ENCODE measurements at regions not wholly inside any gene's neighbourhood (a gene's known extent, or its start where the extent isn't known, plus 50 kb on each side); places are given as distances from the start of the nearest gene placed in this dataset.

GRCh38 chr20:4071178-4071693, 55.9 kb upstream of the RNF24 start:
- TF ChIP-seq, protein P1, sequence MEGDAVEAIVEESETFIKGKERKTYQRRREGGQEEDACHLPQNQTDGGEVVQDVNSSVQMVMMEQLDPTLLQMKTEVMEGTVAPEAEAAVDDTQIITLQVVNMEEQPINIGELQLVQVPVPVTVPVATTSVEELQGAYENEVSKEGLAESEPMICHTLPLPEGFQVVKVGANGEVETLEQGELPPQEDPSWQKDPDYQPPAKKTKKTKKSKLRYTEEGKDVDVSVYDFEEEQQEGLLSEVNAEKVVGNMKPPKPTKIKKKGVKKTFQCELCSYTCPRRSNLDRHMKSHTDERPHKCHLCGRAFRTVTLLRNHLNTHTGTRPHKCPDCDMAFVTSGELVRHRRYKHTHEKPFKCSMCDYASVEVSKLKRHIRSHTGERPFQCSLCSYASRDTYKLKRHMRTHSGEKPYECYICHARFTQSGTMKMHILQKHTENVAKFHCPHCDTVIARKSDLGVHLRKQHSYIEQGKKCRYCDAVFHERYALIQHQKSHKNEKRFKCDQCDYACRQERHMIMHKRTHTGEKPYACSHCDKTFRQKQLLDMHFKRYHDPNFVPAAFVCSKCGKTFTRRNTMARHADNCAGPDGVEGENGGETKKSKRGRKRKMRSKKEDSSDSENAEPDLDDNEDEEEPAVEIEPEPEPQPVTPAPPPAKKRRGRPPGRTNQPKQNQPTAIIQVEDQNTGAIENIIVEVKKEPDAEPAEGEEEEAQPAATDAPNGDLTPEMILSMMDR (IDR thresholded peaks at IDR 0.05) = no peak
- no peak for TF ChIP-seq POLR2A (IDR thresholded peaks at IDR 0.05)
- Histone ChIP-seq H3K36me3 (replicated peaks in 1 of 2; ENCODE audit: insufficient read depth in 1 of 2, low read depth in 2 of 2) (no peaks in the 10 kb centered on the region), H3K27me3 (no peaks in the 10 kb centered on the region), H3K4me1 (peaks cover 3% of the 10 kb centered on the region), H3K27ac (no peak overlapping the region), H3K4me3 (no peak overlapping the region), H3K9me3 (no peaks in the 10 kb centered on the region)
- WGBS, 2 donors = 69 to 74% methylated on average over 5 of the region's 5 CpGs
- intact Hi-C loops (cut with DNase I) = loop anchor here (10.0 kb wide), 1 partner anchor 396 kb away; no protein-coding TSS in a partner anchor
- ATAC-seq = no peak
- no peak for DNase-seq

DNA sequence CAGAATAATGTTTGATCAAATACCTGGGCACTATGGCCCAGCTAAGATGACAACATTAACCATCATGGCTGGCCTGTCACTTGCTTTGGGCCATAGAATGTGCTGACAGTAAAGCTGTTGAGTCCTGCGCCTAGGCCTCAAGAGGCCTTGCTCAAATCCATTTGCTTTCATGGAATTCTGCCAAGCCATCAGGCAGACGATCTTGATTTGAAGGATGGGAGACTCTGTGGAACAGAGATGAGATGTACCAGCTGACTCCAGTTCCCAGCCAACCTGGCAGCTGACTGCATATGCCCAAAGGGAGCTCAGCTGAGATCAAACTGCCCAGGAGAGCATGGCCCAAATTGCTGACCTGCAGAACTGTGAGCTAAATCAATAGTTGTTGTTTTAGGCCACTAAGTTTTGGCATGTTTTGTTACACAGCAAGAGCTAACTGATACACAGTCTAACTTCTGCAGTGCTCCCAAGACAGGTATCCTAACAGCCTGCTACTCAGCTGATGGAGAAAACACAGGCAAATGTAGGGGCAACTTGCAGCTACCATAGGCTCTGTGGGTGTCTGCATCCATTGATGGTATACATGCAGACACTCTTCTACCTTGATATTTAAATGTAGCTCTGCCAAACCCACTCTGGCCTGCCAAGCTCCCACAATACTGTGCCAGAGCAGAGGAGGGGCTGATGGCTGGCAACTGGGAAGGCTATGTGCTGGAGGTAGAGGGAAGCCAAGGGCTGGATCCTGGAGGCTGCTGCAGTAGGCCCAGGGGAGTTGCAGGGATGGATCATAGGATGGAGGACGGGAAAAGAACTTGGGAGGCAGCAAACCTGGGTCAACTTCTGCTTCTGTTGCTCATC, 55.2 kb upstream of the RNF24 start:
- H3K27me3 ChIP-seq = no peaks in the 10 kb centered on the region
- H3K4me3 ChIP-seq = no peak overlapping the region
- H3K4me1 ChIP-seq = no peaks in the 10 kb centered on the region
- no peak for TF ChIP-seq POLR2A (IDR thresholded peaks at IDR 0.05)
- TF ChIP-seq, protein P1 (IDR thresholded peaks at IDR 0.05) = no peak
- H3K9me3 ChIP-seq = no peaks in the 10 kb centered on the region
- 67 to 72% methylated on average over 3 of the region's 3 CpGs for WGBS, 2 donors
- intact Hi-C loops (cut with DNase I) = loop anchor here (10.0 kb wide), 1 partner anchor 396 kb away; no protein-coding TSS in a partner anchor
- H3K27ac ChIP-seq = no peak overlapping the region
- no peaks in the 10 kb centered on the region for H3K36me3 ChIP-seq (replicated peaks in 1 of 2; ENCODE audit: insufficient read depth in 1 of 2, low read depth in 2 of 2)
- no peak for DNase-seq
- no peak for ATAC-seq

DNA sequence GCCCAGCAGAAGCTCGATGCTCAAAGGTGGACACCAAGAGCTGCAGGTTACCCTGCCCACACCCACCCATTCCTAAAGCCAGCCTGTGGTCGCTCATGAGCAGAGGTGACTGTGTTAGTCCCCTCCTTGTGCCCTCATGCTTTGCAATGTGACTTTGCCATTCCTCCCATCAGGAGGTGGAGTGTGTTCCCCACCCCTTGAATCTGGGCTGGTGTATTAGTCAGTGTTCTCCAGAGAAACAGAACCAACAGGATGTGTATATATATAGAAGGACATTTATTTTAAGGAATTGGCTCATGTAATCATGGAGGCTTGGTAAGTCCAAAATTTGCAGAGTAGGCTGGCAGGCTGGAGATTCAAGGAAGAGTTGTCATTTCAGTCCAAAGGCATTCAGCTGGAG, 54.4 kb upstream of the RNF24 start:
- intact Hi-C loops (cut with DNase I) = loop anchor here (5.0 to 10.0 kb wide), 2 partner anchors 52 to 395 kb away; partner anchors contain the start of gene RNF24
- H3K4me3 ChIP-seq = no peak overlapping the region
- no peaks in the 10 kb centered on the region for H3K27me3 ChIP-seq
- no peaks in the 10 kb centered on the region for H3K9me3 ChIP-seq
- no peaks in the 10 kb centered on the region for H3K36me3 ChIP-seq (replicated peaks in 1 of 2; ENCODE audit: insufficient read depth in 1 of 2, low read depth in 2 of 2)
- H3K4me1 ChIP-seq = peaks cover 2% of the 10 kb centered on the region
- TF ChIP-seq POLR2A (IDR thresholded peaks at IDR 0.05) = no peak
- TF ChIP-seq, protein P1 (IDR thresholded peaks at IDR 0.05) = no peak
- ATAC-seq (no peak), DNase-seq (no peak)
- H3K27ac ChIP-seq = no peak overlapping the region
- 96 to 100% methylated on average over 2 of the region's 2 CpGs for WGBS, 2 donors

DNA sequence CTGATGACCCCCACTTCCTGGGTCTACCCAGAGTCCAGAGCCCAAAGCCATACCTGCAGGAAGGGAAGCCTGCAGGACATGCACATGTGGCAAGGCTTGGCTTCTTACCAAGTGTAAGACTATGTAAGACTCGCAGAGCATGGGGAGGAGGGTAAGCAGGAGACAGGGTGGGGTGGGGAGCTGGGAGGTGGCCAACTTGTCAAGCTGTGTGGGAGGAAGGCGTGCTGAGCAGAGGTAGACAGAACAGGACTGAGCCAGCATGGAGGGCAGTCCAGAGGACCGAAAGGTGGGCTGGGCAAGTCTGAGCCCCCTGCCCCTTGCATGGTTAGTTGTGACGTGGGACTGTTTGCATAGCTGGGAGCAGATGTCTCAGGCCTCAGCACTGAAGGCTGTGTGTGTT, 53.4 kb upstream of the RNF24 start:
- Histone ChIP-seq H3K27me3 (no peaks in the 10 kb centered on the region), H3K4me3 (no peak overlapping the region), H3K9me3 (no peaks in the 10 kb centered on the region), H3K27ac (no peak overlapping the region), H3K36me3 (replicated peaks in 1 of 2; ENCODE audit: insufficient read depth in 1 of 2, low read depth in 2 of 2) (no peaks in the 10 kb centered on the region), H3K4me1 (peaks cover 13% of the 10 kb centered on the region)
- TF ChIP-seq POLR2A (IDR thresholded peaks at IDR 0.05) = no peak
- TF ChIP-seq, protein P1 (IDR thresholded peaks at IDR 0.05) = no peak
- DNase-seq (peak in 2 of 4 donors; percentile 16 to 28), ATAC-seq (no peak)
- intact Hi-C loops (cut with DNase I) = loop anchor here (5.0 kb wide), 1 partner anchor 51 kb away; the partner anchor contains the start of gene RNF24
- 45 to 67% methylated on average over 4 of the region's 4 CpGs for WGBS, 2 donors
